ENCODE measurements at regions not wholly inside any gene's neighbourhood (a gene's known extent, or its start where the extent isn't known, plus 50 kb on each side); places are given as distances from the start of the nearest gene placed in this dataset.
A peak's percentile ranks its signal among the peaks of the same experiment; 100 is the strongest.
"Not testable (repeated sequence)": the region's sequence is repeated elsewhere in the genome, so short reads cannot be mapped to it uniquely, and the experiment has no call there.

DNA sequence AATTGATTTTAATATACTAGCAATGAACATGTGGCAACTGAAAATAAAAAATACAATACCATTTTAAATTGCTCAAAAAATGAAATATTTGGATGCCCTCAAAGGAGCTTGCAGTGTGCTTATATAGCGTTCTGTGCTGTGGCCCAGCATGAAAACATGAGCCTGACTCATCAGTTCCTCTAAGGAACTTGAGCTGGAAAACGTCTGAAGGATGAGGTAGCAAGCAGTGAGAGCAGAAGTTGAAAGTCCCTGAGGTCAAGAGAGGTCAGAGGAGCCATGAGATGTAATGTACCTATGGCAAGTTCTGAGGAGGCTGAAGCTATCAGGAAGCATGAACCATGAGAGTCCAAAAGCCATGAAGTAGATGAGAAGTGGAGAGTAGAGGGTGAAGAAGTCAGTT lies 59.7 kb downstream of the HMGB3 start:
- DNase-seq (ENCODE audit: low spot score in 2 of 2): no peak
- FAIRE-seq: no peak

DNA sequence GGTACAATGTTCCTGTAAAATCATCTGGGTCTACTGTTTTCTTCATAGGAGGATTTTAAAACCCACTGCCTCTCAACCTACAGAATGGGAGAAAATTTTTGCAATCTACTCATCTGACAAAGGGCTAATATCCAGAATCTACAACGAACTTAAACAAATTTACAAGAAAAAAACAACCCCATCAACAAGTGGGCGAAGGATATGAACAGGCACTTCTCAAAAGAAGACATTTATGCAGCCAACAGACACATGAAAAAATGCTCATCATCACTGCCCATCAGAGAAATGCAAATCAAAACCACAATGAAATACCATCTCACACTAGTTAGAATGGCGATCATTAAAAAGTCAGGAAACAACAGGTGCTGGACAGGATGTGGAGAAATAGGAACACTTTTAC lies 83.2 kb downstream of the HMGB3 start:
- FAIRE-seq; DNase-seq (ENCODE audit: low spot score in 2 of 2): not testable (repeated sequence)

GRCh38 chrX:151073767-151074166 lies 90.6 kb downstream of the HMGB3 start:
- DNase-seq (ENCODE audit: low spot score in 2 of 2) (no peak), FAIRE-seq (no peak)

DNA sequence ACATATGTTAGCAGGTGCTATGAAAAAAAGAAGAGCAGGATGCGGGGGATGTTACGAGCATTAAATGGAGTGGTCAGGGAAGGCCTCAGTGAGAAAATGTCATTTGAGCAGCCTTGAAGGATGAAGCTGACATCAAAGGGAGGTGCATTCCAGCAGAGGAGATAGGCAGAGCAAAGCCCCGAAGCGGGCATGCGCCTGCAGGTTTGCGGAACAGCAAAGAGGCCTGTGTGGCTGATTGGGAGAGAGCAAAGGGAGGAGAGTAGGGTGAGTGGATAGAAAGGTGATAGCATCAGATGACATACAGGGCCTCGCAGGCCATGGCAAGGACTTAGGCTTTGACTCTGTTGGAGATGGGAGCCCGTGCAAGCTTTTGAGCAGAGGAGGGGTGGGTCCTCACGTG lies 95.4 kb upstream of the GPR50 start:
- no peak for FAIRE-seq

GRCh38 chrX:151082077-151082948 lies 94.1 kb upstream of the GPR50 start:
- DNase-seq (ENCODE audit: low spot score in 2 of 2): peak; percentile 29 to 67
- FAIRE-seq: no peak

More for the DNA sequence above, 95.4 kb upstream of the GPR50 start:
- no peak for DNase-seq (ENCODE audit: low spot score in 2 of 2)

GRCh38 chrX:151084454-151084853 lies 91.9 kb upstream of the GPR50 start:
- DNase-seq (ENCODE audit: low spot score in 2 of 2) (no peak), FAIRE-seq (no peak)

- no peak for DNase-seq (ENCODE audit: low spot score in 2 of 2)
- no peak for FAIRE-seq
These were observed 91.2 kb upstream of the GPR50 start for GRCh38 chrX:151085207-151085606.

GRCh38 chrX:151088221-151088620 lies 88.2 kb upstream of the GPR50 start:
- DNase-seq (ENCODE audit: low spot score in 2 of 2): no peak
- FAIRE-seq: no peak

- FAIRE-seq (no peak), DNase-seq (ENCODE audit: low spot score in 2 of 2) (no peak)
These were observed 77.4 kb upstream of the GPR50 start for GRCh38 chrX:151099001-151099400.

GRCh38 chrX:151100799-151101198 lies 75.6 kb upstream of the GPR50 start:
- no peak for DNase-seq (ENCODE audit: low spot score in 2 of 2)
- FAIRE-seq: no peak

- DNase-seq (ENCODE audit: low spot score in 2 of 2); FAIRE-seq: not testable (repeated sequence)
These were observed 63.2 kb upstream of the GPR50 start for GRCh38 chrX:151113200-151113599.

Measured in frontal cortex (tissue), 3 donors.